CD4-positive, alpha-beta T cell treated with Interleukin-15 for 1 hour (primary cell): ENCODE measurements at regions not wholly inside any gene's neighbourhood (a gene's known extent, or its start where the extent isn't known, plus 50 kb on each side); places are given as distances from the start of the nearest gene placed in this dataset.

Source experiments
- DNase-seq: peaks from one replicate; pipeline ENCODE4 v3.0.0-alpha.2; 2020

DNA sequence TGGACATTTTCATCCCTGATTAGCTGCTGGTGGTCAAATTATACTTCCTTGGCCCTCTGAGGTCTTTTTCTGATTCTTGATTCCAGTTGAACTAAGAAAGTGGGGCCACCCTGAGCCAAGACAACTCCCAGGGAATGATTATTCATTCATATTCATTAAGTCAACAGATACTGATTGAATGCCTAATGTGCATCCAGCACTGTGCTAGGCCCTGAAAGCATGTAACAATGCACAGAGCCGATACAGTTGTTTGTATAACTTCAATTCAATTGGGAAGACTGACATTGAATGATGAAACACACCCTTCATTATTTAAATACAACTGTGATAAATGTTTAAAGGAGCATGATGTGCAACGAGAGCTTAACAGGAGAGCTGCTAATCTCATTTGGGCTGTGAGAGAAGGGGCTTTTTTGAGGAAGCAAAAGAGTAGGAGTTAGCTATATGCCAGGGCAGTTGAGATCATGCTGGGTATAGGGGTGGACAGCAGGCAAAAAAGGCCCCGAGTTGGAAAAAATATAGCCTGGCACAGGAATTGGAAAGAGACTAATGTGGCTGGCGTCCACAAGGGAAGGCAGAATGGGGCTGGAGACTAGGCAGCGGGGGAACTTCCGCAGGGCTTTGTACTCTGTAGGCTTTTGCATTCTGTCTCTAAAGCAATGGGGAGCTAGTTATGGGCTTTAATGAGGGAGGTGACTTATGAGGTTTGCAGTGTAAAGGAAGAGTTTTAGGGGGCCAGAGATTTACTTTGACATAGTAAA, 57.2 kb upstream of the ACVR1 start:
- DNase-seq: no peak

- no peak for DNase-seq
Observed at GRCh38 chr2:157932480-157933159, 56.5 kb upstream of the ACVR1 start.

- DNase-seq: no peak
Observed at GRCh38 chr2:157931542-157931941, 55.4 kb upstream of the ACVR1 start.

DNA sequence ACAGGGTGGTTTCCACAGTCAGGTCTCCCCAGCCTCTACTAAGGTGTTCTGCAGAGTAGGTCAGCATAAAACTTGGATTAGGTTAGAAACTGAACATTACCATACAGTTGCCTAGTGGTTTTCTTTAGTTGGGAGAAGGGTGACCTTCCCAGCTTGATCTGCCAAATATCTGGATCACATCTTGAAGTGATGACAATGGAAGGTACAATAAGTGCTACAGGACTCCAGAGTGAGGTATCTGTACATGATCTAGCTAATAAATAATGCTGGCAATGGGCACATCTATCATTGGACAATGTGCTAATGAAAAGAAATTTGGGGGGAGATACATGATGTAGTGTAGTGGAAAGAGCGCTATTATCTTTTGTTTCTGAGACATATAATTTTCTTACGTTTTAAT, 54.6 kb upstream of the ACVR1 start:
- no peak for DNase-seq

- DNase-seq: no peak
Observed at GRCh38 chr2:157929871-157930667, 53.9 kb upstream of the ACVR1 start.

- DNase-seq: no peak
Observed at GRCh38 chr2:157928372-157928771, 52.2 kb upstream of the ACVR1 start.

DNA sequence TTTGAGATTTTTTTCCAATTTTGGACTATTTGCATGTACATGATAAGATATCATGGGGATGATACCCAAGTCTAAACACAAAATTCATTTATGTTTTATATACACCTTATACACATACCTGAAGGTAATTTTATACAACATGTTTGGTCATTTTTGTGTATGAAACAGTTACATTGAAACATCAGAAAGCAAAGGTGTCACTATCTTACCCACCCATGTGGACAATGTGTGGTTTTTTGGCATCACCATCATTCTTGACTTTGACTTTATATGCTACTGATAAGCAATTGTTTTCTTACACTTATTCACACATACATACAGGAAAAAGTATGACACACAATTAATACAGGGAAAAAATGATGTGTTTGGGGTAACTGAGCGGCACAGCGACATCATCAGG, 51.0 kb upstream of the ACVR1 start:
- no peak for DNase-seq
